ENCODE measurements at regions not wholly inside any gene's neighbourhood (a gene's known extent, or its start where the extent isn't known, plus 50 kb on each side); places are given as distances from the start of the nearest gene placed in this dataset.

DNA sequence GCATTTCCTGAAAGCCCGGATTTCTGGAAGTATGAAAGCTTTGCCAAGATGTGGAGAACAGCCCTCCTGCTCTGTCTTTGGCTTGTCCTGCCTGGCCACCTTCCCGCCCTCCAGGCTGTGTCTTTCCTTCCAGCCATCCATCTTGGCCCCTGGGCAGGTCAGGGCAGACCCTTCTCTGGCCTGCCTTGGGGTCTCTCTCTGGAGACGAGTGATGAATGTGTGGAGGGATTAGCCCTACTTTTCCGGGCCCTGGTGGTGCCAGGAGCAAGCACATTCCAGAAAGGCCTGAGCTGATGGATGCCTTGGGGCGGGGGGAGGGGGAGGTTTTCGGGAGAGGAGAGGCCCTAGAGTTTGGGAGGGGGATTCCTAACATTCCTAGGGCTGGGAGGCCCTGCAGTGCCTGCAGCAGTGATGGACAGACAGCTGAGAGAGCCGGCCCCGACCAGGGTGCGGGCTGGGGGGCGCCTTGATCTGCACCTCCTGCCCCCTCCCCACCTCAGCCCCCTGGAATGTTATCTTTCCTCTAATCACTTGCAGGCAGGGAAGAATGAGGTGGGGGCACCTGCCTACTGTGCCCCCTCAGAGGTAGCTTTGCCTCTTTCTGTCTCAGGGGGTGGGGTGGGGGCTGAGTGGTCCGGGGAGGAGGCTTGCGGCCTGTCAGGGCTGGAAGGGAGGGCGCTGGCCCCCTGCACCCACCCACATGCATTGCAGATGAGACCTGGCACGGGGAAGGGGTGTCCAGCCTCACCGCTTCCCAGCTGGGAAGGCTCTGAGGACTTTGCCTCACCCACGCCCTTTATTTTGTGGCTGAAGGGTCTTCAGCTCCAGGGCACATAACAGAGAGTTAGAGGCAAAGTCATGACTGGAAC, 156.2 kb downstream of the DDX1 start:
- H3F3A ChIP-seq (ENCODE audit: insufficient read depth, low read length, poor library complexity, severe bottlenecking), result no peaks in the 10 kb centered on the region
- H2AFZ ChIP-seq (ENCODE audit: low read depth, low read length), result no peak overlapping the region
- H3K4me3 ChIP-seq (ENCODE audit: low read length), result no peak overlapping the region
- H3K27ac ChIP-seq (ENCODE audit: low read length), result no peak overlapping the region
- H3K4me2 ChIP-seq (ENCODE audit: low read length), result no peak overlapping the region
- no peaks in the 10 kb centered on the region for H3K27me3 ChIP-seq (ENCODE audit: insufficient read depth, low read depth, low read length)
- TF ChIP-seq SMC3 (conservative IDR thresholded peaks at IDR 0.05; ENCODE audit: poor library complexity) (no peak), MXI1 (conservative IDR thresholded peaks at IDR 0.05; ENCODE audit: poor library complexity, severe bottlenecking) (no peak), EZH2 (IDR thresholded peaks at IDR 0.05; ENCODE audit: borderline replicate concordance, insufficient read depth, low read length, poor library complexity, severe bottlenecking) (no peak), EP300 (conservative IDR thresholded peaks at IDR 0.05; ENCODE audit: poor library complexity, severe bottlenecking) (no peak), POLR2AphosphoS5 (IDR thresholded peaks at IDR 0.05) (no peak), RAD21 (conservative IDR thresholded peaks at IDR 0.05) (no peak), TAF1 (IDR thresholded peaks at IDR 0.05; ENCODE audit: low read depth) (no peak)
- TF ChIP-seq, protein P1, sequence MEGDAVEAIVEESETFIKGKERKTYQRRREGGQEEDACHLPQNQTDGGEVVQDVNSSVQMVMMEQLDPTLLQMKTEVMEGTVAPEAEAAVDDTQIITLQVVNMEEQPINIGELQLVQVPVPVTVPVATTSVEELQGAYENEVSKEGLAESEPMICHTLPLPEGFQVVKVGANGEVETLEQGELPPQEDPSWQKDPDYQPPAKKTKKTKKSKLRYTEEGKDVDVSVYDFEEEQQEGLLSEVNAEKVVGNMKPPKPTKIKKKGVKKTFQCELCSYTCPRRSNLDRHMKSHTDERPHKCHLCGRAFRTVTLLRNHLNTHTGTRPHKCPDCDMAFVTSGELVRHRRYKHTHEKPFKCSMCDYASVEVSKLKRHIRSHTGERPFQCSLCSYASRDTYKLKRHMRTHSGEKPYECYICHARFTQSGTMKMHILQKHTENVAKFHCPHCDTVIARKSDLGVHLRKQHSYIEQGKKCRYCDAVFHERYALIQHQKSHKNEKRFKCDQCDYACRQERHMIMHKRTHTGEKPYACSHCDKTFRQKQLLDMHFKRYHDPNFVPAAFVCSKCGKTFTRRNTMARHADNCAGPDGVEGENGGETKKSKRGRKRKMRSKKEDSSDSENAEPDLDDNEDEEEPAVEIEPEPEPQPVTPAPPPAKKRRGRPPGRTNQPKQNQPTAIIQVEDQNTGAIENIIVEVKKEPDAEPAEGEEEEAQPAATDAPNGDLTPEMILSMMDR (IDR thresholded peaks at IDR 0.05; ENCODE audit: poor library complexity, severe bottlenecking), result no peak
- TF ChIP-seq, protein P2, sequence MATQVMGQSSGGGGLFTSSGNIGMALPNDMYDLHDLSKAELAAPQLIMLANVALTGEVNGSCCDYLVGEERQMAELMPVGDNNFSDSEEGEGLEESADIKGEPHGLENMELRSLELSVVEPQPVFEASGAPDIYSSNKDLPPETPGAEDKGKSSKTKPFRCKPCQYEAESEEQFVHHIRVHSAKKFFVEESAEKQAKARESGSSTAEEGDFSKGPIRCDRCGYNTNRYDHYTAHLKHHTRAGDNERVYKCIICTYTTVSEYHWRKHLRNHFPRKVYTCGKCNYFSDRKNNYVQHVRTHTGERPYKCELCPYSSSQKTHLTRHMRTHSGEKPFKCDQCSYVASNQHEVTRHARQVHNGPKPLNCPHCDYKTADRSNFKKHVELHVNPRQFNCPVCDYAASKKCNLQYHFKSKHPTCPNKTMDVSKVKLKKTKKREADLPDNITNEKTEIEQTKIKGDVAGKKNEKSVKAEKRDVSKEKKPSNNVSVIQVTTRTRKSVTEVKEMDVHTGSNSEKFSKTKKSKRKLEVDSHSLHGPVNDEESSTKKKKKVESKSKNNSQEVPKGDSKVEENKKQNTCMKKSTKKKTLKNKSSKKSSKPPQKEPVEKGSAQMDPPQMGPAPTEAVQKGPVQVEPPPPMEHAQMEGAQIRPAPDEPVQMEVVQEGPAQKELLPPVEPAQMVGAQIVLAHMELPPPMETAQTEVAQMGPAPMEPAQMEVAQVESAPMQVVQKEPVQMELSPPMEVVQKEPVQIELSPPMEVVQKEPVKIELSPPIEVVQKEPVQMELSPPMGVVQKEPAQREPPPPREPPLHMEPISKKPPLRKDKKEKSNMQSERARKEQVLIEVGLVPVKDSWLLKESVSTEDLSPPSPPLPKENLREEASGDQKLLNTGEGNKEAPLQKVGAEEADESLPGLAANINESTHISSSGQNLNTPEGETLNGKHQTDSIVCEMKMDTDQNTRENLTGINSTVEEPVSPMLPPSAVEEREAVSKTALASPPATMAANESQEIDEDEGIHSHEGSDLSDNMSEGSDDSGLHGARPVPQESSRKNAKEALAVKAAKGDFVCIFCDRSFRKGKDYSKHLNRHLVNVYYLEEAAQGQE (IDR thresholded peaks at IDR 0.05; ENCODE audit: borderline replicate concordance), result no peak
- H3K9me2 ChIP-seq (ENCODE audit: insufficient read depth, low read length), result no peaks in the 10 kb centered on the region
- H4K20me1 ChIP-seq (ENCODE audit: insufficient read depth), result no peaks in the 10 kb centered on the region
- H3K36me3 ChIP-seq (ENCODE audit: insufficient read depth, low read length), result no peaks in the 10 kb centered on the region
- H3K79me2 ChIP-seq (replicated peaks; ENCODE audit: insufficient read depth, low read length), result no peaks in the 10 kb centered on the region
- H3K9ac ChIP-seq (ENCODE audit: low read length), result no peak overlapping the region
- no peaks in the 10 kb centered on the region for H3K9me3 ChIP-seq (ENCODE audit: low read length)

DNA sequence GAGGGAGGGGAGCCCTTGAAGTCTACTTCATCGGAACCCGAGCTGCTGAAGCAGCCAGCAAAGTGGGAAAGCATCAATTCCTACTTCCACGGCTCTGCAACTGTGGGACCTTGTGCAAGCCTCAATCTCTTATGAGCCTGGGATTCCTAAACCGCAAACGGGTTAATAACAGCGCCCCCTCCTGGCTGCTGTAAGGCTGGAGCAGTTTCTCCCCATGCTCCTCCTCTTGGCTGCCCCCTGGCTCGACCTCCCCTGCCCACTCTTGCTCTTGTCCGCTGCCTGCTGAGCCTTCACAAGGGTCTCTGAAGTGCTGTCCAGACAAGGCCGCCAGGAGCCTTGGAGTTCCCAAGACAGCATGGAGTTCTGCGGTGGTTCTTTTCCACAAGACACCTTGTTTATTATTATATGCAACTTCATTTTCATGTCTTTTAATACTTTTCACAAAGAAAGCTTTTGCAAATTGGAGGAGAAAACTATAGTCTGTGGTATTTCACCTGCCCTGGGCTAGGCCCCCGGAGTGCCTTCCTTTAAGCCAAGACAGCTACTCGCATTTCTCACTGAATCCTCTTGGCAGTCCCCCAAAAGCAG, 157.2 kb downstream of the DDX1 start:
- no peaks in the 10 kb centered on the region for H3F3A ChIP-seq (ENCODE audit: insufficient read depth, low read length, poor library complexity, severe bottlenecking)
- no peak overlapping the region for H3K4me2 ChIP-seq (ENCODE audit: low read length)
- H4K20me1 ChIP-seq (ENCODE audit: insufficient read depth), result no peaks in the 10 kb centered on the region
- H3K9me2 ChIP-seq (ENCODE audit: insufficient read depth, low read length), result no peaks in the 10 kb centered on the region
- H3K79me2 ChIP-seq (replicated peaks; ENCODE audit: insufficient read depth, low read length), result no peaks in the 10 kb centered on the region
- no peak overlapping the region for H3K9ac ChIP-seq (ENCODE audit: low read length)
- no peak overlapping the region for H3K4me3 ChIP-seq (ENCODE audit: low read length)
- no peaks in the 10 kb centered on the region for H3K9me3 ChIP-seq (ENCODE audit: low read length)
- H3K27ac ChIP-seq (ENCODE audit: low read length), result no peak overlapping the region
- no peaks in the 10 kb centered on the region for H3K36me3 ChIP-seq (ENCODE audit: insufficient read depth, low read length)
- H3K27me3 ChIP-seq (ENCODE audit: insufficient read depth, low read depth, low read length), result no peaks in the 10 kb centered on the region
- no peak for TF ChIP-seq EP300 (conservative IDR thresholded peaks at IDR 0.05; ENCODE audit: poor library complexity, severe bottlenecking)
- no peak for TF ChIP-seq POLR2AphosphoS5 (IDR thresholded peaks at IDR 0.05)
- H2AFZ ChIP-seq (ENCODE audit: low read depth, low read length), result no peak overlapping the region
